ENCODE measurements at regions not wholly inside any gene's neighbourhood (a gene's known extent, or its start where the extent isn't known, plus 50 kb on each side); places are given as distances from the start of the nearest gene placed in this dataset.

DNA sequence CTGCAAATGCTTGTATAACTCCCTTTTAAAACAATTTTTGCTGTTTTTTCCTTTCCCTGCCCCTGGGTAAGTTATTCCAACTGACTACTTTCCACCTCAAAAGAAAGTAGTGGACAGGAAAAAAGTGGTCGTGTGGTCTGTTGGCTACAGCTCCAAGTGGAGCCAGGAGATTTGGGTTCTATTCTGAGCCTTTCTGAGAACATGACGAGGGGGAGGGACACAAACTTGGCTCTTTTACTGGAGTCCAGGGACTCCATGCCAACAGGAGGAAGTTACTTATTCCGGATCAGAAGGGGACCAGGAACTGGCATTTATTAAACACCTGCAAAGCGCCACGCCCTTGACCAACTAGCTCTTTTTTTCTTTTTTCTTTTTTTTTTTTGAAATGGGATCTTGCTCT is 79.0 kb upstream of the CAPZB start:
- 55 to 63% (median 59%) methylated on average over 5 of the region's 5 CpGs for WGBS, 3 donors
- H3K27ac ChIP-seq: peak overlapping the region; percentile 77 to 82
- no peaks in the 10 kb centered on the region for H3K27me3 ChIP-seq
- TF ChIP-seq, protein P1, sequence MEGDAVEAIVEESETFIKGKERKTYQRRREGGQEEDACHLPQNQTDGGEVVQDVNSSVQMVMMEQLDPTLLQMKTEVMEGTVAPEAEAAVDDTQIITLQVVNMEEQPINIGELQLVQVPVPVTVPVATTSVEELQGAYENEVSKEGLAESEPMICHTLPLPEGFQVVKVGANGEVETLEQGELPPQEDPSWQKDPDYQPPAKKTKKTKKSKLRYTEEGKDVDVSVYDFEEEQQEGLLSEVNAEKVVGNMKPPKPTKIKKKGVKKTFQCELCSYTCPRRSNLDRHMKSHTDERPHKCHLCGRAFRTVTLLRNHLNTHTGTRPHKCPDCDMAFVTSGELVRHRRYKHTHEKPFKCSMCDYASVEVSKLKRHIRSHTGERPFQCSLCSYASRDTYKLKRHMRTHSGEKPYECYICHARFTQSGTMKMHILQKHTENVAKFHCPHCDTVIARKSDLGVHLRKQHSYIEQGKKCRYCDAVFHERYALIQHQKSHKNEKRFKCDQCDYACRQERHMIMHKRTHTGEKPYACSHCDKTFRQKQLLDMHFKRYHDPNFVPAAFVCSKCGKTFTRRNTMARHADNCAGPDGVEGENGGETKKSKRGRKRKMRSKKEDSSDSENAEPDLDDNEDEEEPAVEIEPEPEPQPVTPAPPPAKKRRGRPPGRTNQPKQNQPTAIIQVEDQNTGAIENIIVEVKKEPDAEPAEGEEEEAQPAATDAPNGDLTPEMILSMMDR (IDR thresholded peaks at IDR 0.05): no peak
- TF ChIP-seq POLR2A (IDR thresholded peaks at IDR 0.05) (no peak), EP300 (IDR thresholded peaks at IDR 0.05) (no peak)
- intact Hi-C loops (cut with DNase I): loop anchor here in 2 of 4 donors (5.0 to 10.0 kb wide), 2 partner anchors 37 to 80 kb away; partner anchors contain the start of gene NBL1 (in 1 of the 2)
- peak in 2 of 5 donors; percentile 24 to 35 for DNase-seq
- H3K4me3 ChIP-seq: no peak overlapping the region
- no peaks in the 10 kb centered on the region for H3K36me3 ChIP-seq
- H3K9me3 ChIP-seq: no peaks in the 10 kb centered on the region
- H3K4me1 ChIP-seq (ENCODE audit: insufficient read depth): peaks cover 5% of the 10 kb centered on the region

DNA sequence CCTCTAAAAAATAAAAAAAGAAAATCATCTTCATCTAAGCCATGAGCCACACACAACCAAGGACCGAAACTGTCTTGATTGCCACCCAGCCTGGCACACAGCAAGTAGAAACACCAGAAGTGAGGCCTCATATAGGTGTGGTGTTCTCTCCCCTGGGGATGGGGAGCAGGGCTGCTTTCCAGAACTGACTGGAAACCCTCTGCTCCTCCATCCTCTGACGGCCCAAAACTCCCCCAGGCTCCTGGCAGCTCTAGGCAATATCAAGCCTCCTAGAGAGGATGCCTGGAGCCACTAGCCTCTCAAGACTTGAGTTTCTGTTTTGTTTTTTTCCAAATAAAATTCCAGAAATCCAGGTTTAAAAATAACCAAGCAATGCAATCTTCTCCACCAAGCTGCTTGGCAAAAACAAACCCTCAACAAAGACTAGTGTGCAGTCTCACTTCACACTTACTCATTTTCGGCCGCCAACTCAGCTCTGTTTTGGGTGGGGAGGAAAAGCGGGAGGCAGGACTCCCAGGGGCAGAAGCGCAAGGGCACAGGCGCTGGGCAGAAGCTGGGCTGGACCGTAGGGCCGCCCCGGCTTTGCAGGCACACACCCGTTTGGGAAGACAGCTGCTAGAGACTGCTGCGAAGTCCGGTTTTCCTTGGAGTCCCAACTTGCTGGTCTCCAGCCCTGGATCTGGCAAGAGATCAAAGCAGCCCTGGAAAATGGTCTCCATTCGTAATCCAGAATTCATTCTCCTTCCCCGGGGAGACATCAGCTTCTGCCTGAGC is 78.2 kb upstream of the CAPZB start:
- intact Hi-C loops (cut with DNase I): loop anchor here in 2 of 4 donors (5.0 to 10.0 kb wide), 2 partner anchors 36 to 81 kb away; partner anchors contain the start of gene NBL1 (in 1 of the 2)
- peak overlapping the region; percentile 33 for H3K4me3 ChIP-seq
- 4 to 8% (median 6%) methylated on average over 15 of the region's 15 CpGs for WGBS, 3 donors

DNA sequence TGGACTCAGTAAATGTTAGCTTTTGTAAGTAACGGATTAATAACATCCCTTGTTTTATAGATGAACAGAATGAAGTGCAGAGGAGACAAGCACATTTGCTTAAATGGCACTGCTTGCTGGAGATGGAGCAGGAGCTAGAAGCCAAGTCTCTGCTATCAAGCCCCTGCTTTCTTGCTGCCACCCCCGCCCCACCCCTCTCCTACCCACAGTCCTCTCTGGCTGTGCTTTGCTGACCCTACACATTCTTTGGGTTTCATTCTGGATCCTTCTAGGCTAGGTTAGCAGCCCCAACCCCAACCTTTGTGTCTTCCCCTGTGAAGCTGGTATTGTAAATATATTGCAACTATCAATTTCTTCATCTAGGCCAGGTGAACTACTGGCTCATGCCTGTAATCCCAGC is 77.5 kb upstream of the CAPZB start:
- WGBS, 3 donors: 87 to 91% (median 88%) methylated on average over 2 of the region's 2 CpGs
- TF ChIP-seq POLR2A (IDR thresholded peaks at IDR 0.05): no peak
- no peak for TF ChIP-seq EP300 (IDR thresholded peaks at IDR 0.05)
- TF ChIP-seq, protein P1 (IDR thresholded peaks at IDR 0.05): no peak
- Histone ChIP-seq H3K27ac (peak overlapping the region; percentile 77 to 82), H3K9me3 (no peaks in the 10 kb centered on the region), H3K4me1 (ENCODE audit: insufficient read depth) (peaks cover 5% of the 10 kb centered on the region), H3K4me3 (no peak overlapping the region), H3K36me3 (no peaks in the 10 kb centered on the region), H3K27me3 (no peaks in the 10 kb centered on the region)
- intact Hi-C loops (cut with DNase I): loop anchor here in 2 of 4 donors (5.0 to 10.0 kb wide), 2 partner anchors 36 to 82 kb away; partner anchors contain the start of gene NBL1 (in 1 of the 2)
- no peak for DNase-seq

More for the DNA sequence above, 78.2 kb upstream of the CAPZB start:
- no peaks in the 10 kb centered on the region for H3K9me3 ChIP-seq
- TF ChIP-seq POLR2A (IDR thresholded peaks at IDR 0.05): peak; percentile 28
- TF ChIP-seq, protein P1 (IDR thresholded peaks at IDR 0.05): no peak
- peak overlapping the region; percentile 77 to 82 for H3K27ac ChIP-seq
- peaks cover 5% of the 10 kb centered on the region for H3K4me1 ChIP-seq (ENCODE audit: insufficient read depth)
- H3K27me3 ChIP-seq: no peaks in the 10 kb centered on the region
- H3K36me3 ChIP-seq: no peaks in the 10 kb centered on the region
- DNase-seq: peak; percentile 78 to 82 (median 81)

DNA sequence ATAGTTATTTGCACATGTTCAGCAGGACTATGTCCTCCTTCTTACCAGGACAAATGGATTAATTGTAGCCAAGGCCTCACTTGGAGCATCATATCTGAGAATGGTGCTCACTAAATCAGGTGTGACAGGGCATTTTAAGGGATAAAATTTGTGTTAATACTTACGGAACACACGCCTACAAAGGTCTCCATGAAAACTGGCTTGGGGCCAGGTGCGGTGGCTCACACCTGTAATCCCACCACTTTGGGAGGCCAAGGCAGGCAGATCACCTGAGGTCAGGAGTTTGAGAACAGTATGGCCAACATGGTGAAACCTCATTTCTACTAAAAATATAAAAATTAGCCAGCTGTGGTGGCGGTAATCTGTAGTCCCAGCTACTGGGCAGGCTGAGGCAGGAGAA is 75.1 kb upstream of the CAPZB start:
- DNase-seq: no peak
- H3K27me3 ChIP-seq: no peaks in the 10 kb centered on the region
- WGBS, 3 donors: 90 to 93% (median 91%) methylated on average over 4 of the region's 4 CpGs
- TF ChIP-seq, protein P1 (IDR thresholded peaks at IDR 0.05): no peak
- no peak for TF ChIP-seq POLR2A (IDR thresholded peaks at IDR 0.05)
- no peak for TF ChIP-seq EP300 (IDR thresholded peaks at IDR 0.05)
- no peaks in the 10 kb centered on the region for H3K36me3 ChIP-seq
- no peaks in the 10 kb centered on the region for H3K9me3 ChIP-seq
- H3K27ac ChIP-seq: no peak overlapping the region
- H3K4me1 ChIP-seq (ENCODE audit: insufficient read depth): peaks cover 5% of the 10 kb centered on the region
- intact Hi-C loops (cut with DNase I): loop anchor here in 2 of 4 donors (5.0 to 10.0 kb wide), 2 partner anchors 33 to 84 kb away; partner anchors contain the start of gene NBL1 (in 1 of the 2)
- no peak overlapping the region for H3K4me3 ChIP-seq
